Ascending aorta (tissue), 2 donors: ENCODE measurements at regions not wholly inside any gene's neighbourhood (a gene's known extent, or its start where the extent isn't known, plus 50 kb on each side); places are given as distances from the start of the nearest gene placed in this dataset.

Source experiments
- DNase-seq, 2 donors: peaks; one replicate each; pipeline ENCODE4 v3.0.0-alpha.2; 2019; ENCODE audit warnings: low spot score in 2 of 2
- H3K27ac ChIP-seq, 2 donors: fragments of 200-600 bp; sonication (generic); one replicate each; pipeline ENCODE4 v1.5.1; 2016 to 2017; ENCODE audit warnings: mild to moderate bottlenecking in 1 of 2
- H3K27me3 ChIP-seq: fragments of 200-600 bp; sonication (generic); one replicate; pipeline ENCODE4 v1.5.1; 2017
- H3K36me3 ChIP-seq, 2 donors: fragments of 200-600 bp; sonication (generic); one replicate each; pipeline ENCODE4 v1.5.1; 2016
- H3K4me1 ChIP-seq, 2 donors: fragments of 200-600 bp; sonication (generic); one replicate each; pipeline ENCODE4 v1.5.1; 2016 to 2017; ENCODE audit warnings: mild to moderate bottlenecking in 1 of 2
- H3K4me3 ChIP-seq, 2 donors: fragments of 200-600 bp; sonication (generic); one replicate each; pipeline ENCODE4 v1.5.1; 2016 to 2017; ENCODE audit warnings: mild to moderate bottlenecking in 1 of 2
- H3K9me3 ChIP-seq, 2 donors: fragments of 200-600 bp; sonication (generic); one replicate each; pipeline ENCODE4 v1.5.1; 2016
- CTCF ChIP-seq, 3 experiments: fragments of 200-600 bp in 2 of 3; fragments of 450-650 bp in 1 of 3; sonication (generic) in 2 of 3; IDR thresholded peaks; one replicate each; pipeline ENCODE4 v1.5.1; 2016 to 2019; ENCODE audit warnings: antibody characterized with exemption in 3 of 3, mild to moderate bottlenecking in 1 of 3, moderate library complexity in 1 of 3
- intact Hi-C: fragments of 100-400 bp; cut with DNase I; formaldehyde crosslinking; loops from one replicate; pipeline ENCODE4 v1.15.1; 2023

DNA sequence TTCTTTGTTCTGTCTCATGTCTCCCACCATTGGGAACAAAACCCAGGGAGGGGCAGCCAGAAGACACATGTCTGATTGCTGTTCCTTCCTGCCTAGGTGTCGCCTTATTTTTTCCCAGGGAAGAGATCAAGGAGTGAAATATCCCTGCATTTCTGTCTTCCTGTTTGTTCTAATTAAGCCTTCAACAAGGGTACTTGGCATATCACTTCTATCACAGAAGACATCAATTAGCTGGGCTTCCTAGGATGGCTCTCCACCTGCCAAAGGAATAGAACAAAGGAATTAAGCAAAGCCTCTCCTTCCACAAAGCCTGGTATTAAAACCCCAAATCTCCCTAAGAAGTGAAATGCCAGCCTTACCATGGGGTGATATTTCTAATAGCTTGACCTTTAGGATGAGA is 299.5 kb upstream of the CD180 start:
- no peak overlapping the region for H3K4me3 ChIP-seq
- no peak for DNase-seq
- H3K4me1 ChIP-seq, result no peaks in the 10 kb centered on the region
- no peaks in the 10 kb centered on the region for H3K27me3 ChIP-seq
- intact Hi-C loops, result loop anchor here (10.0 kb wide), 1 partner anchor 759 kb away; no protein-coding TSS in a partner anchor
- peaks cover 4 to 11% of the 10 kb centered on the region in 2 donors for H3K9me3 ChIP-seq
- no peak for TF ChIP-seq CTCF (IDR thresholded peaks at IDR 0.05)
- H3K36me3 ChIP-seq, result no peaks in the 10 kb centered on the region
- no peak overlapping the region for H3K27ac ChIP-seq

GRCh38 chr5:67495072-67495471 is 298.5 kb upstream of the CD180 start:
- intact Hi-C loops, result loop anchor here (10.0 kb wide), 1 partner anchor 760 kb away; no protein-coding TSS in a partner anchor
- Histone ChIP-seq H3K27me3 (no peaks in the 10 kb centered on the region), H3K4me1 (no peaks in the 10 kb centered on the region), H3K4me3 (no peak overlapping the region), H3K9me3 (peaks cover 0 to 7% of the 10 kb centered on the region in 2 donors), H3K36me3 (no peaks in the 10 kb centered on the region), H3K27ac (no peak overlapping the region)
- no peak for TF ChIP-seq CTCF (IDR thresholded peaks at IDR 0.05)
- DNase-seq, result no peak

GRCh38 chr5:67494186-67494855 is 297.7 kb upstream of the CD180 start:
- Histone ChIP-seq H3K9me3 (no peaks in the 10 kb centered on the region), H3K27ac (no peak overlapping the region), H3K36me3 (no peaks in the 10 kb centered on the region), H3K4me1 (no peaks in the 10 kb centered on the region), H3K27me3 (no peaks in the 10 kb centered on the region), H3K4me3 (no peak overlapping the region)
- DNase-seq, result no peak
- intact Hi-C loops, result loop anchor here (10.0 kb wide), 1 partner anchor 760 kb away; no protein-coding TSS in a partner anchor
- no peak for TF ChIP-seq CTCF (IDR thresholded peaks at IDR 0.05)

DNA sequence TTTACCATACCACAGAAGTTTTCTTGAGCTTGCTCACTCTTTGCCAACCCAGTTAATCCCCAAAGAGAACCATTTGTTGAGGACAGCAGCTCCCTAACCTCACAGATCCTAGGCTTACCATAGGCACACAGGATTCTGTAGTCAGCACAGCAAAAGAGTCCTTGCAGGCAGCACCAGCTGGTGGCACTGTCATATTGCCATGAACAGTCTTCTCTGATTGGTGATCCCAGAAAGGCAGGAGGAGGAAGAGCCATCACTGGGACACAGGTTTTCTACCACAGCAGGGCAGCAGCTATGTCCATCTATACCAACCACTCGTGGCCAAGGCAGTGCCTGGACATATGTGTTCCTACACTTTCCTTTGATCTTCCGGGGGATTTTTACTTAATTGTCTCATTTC is 297.1 kb upstream of the CD180 start:
- Histone ChIP-seq H3K9me3 (no peaks in the 10 kb centered on the region), H3K36me3 (no peaks in the 10 kb centered on the region), H3K4me3 (no peak overlapping the region), H3K27ac (no peak overlapping the region), H3K4me1 (no peaks in the 10 kb centered on the region), H3K27me3 (no peaks in the 10 kb centered on the region)
- TF ChIP-seq CTCF (IDR thresholded peaks at IDR 0.05), result peak in 2 of 3 experiments; percentile 12 to 36
- DNase-seq, result no peak
- intact Hi-C loops, result loop anchor here (10.0 kb wide), 1 partner anchor 761 kb away; no protein-coding TSS in a partner anchor

- no peaks in the 10 kb centered on the region for H3K4me1 ChIP-seq
- H3K9me3 ChIP-seq, result no peaks in the 10 kb centered on the region
- no peak overlapping the region for H3K27ac ChIP-seq
- H3K36me3 ChIP-seq, result no peaks in the 10 kb centered on the region
- intact Hi-C loops, result loop anchor here (10.0 kb wide), 1 partner anchor 764 kb away; no protein-coding TSS in a partner anchor
- no peak overlapping the region for H3K4me3 ChIP-seq
- H3K27me3 ChIP-seq, result no peaks in the 10 kb centered on the region
- DNase-seq, result no peak
- TF ChIP-seq CTCF (IDR thresholded peaks at IDR 0.05), result no peak
Observed at GRCh38 chr5:67490543-67491321, 294.1 kb upstream of the CD180 start.
